Fibroblast of mammary gland (primary cell): ENCODE measurements at regions not wholly inside any gene's neighbourhood (a gene's known extent, or its start where the extent isn't known, plus 50 kb on each side); places are given as distances from the start of the nearest gene placed in this dataset.

Experiments
- DNase-seq: peaks from one replicate; pipeline ENCODE4 v3.0.0-alpha.2; 2010; ENCODE audit warnings: low read depth
- H3K4me3 ChIP-seq: 2 replicates; pipeline ENCODE4 v1.5.1; 2011; ENCODE audit warnings: low read depth, mild to moderate bottlenecking, low read length, moderate library complexity; ENCODE audit not compliant: control insufficient read depth
- CTCF ChIP-seq: conservative IDR thresholded peaks from 2 replicates; pipeline ENCODE4 v1.5.1; 2011; ENCODE audit warnings: low read depth, low read length, inconsistent platforms; ENCODE audit not compliant: control insufficient read depth, insufficient read depth

DNA sequence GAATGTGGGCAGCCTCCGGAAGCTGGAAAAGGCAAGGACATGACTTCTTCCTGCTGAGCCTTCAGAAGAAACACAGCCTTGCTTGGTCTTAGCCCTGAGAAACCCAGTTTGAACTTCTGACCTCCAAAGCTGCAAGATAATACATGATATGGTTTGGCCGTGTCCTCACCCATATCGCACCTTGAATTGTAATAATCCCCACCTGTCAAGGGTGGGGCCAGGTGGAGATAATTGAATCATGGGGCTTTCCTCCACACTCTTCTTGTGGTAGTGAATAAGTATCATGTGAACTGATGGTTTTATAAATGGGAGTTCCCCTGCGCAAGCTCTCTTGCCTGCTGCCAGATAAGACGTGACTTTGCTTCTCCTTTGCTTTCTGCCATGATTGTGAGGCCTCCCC lies 310.9 kb downstream of the PSAT1 start:
- TF ChIP-seq CTCF, result no peak
- H3K4me3 ChIP-seq, result no peak overlapping the region
- no peak for DNase-seq

GRCh38 chr9:78609450-78609849 lies 312.5 kb downstream of the PSAT1 start:
- no peak for DNase-seq
- H3K4me3 ChIP-seq, result no peak overlapping the region
- TF ChIP-seq CTCF, result no peak

DNA sequence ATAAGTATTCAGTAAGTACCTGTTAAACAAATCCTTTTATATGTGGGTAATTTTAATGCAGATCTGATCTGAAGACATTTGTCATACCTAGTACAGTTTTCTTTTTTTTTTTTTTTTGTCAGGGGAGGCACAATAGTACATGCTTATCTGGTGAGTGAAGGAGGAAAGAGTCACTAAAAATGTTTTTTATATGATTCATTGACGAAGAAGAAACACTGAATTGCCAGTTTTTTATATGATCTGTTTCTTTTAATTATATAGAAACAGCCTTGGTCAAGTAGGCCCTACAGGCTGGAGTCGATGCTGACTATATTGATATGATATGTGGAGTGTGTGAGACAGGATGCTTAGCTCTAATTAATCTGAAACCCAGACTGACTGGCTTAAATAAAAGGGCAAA lies 315.2 kb downstream of the PSAT1 start:
- H3K4me3 ChIP-seq, result no peak overlapping the region
- no peak for TF ChIP-seq CTCF
- DNase-seq, result no peak

DNA sequence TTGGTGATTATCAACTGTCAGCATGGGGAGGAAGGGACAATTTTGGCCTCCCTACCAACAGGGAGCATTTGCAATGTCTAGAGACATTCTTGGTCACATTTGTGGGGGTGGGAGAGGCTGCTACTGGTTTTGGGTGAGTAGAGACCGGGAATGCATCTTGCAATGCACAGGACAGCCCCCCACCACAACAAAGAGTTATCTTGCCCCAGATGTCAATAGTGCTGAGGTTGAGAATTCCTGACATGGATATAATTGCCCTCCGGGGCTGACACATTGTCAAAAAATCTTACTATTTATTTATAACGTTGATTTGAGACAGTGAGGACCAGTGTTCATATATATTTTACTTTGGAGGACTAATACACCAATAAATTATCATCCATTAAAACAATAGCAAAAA lies 316.1 kb downstream of the PSAT1 start:
- DNase-seq, result no peak
- H3K4me3 ChIP-seq, result no peak overlapping the region
- TF ChIP-seq CTCF, result no peak

- no peak for TF ChIP-seq CTCF
- no peak for DNase-seq
- no peak overlapping the region for H3K4me3 ChIP-seq
These were observed 318.0 kb downstream of the PSAT1 start for GRCh38 chr9:78614892-78615291.

GRCh38 chr9:78615372-78615771 lies 318.4 kb downstream of the PSAT1 start:
- TF ChIP-seq CTCF, result no peak
- no peak overlapping the region for H3K4me3 ChIP-seq
- no peak for DNase-seq

DNA sequence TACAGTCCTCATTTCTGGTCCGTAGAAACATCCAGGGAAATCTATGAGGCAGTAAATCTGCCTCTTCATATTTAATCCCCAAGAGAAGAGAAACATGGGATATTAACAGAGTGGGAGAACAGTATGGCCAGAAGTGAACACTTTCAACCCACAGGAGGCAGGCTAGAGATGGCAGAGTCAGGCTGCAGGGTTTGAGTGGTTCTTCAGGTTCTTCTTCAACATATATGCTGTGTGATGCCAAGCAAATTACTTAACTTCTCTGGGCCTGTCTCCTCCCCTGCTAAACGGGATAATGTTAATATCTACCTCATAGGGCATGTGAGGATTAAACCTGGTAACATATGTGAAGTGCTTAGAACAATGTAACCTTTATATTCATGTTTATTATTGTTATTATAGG lies 321.8 kb downstream of the PSAT1 start:
- DNase-seq, result no peak
- H3K4me3 ChIP-seq, result no peak overlapping the region
- no peak for TF ChIP-seq CTCF
